ENCODE measurements at regions not wholly inside any gene's neighbourhood (a gene's known extent, or its start where the extent isn't known, plus 50 kb on each side); places are given as distances from the start of the nearest gene placed in this dataset.
A peak's percentile ranks its signal among the peaks of the same experiment; 100 is the strongest.

DNA sequence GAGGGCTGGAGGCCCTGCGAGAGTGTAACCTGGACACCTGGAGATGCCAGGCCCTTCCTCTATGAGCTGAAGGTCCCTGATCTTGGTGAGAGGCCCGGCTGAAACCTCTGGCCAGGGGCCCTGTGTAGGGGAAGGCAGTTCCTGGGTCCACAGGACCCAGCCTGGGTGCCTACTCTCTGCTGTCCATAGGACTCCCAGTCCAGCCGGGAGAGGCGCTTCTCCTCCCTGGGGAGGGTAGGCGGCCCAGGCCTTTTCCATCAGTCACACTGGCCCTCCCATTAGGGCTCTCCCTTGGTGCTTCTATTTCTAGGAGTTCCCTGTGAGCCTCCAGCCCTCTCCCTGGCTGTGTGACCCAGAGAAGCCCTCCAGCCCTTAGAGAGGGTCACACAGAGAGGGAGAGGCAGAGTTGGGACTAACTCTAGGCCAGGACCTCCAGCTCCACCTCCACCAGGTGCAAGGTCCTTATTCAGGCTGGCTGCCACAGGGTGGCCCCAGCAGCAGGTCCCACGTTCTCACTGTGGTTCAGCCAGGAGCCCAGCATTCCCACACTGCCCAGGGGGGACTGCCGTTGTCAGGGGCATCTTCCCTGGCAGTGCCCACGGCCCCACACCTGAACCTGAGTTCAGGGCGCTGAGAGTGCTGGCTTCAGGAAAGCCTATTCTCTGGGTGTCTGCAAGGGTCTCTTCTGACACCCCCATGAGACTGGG is 146.8 kb downstream of the SMAD6 start:
- DNase-seq (ENCODE audit: low read depth in 2 of 2): no peak

DNA sequence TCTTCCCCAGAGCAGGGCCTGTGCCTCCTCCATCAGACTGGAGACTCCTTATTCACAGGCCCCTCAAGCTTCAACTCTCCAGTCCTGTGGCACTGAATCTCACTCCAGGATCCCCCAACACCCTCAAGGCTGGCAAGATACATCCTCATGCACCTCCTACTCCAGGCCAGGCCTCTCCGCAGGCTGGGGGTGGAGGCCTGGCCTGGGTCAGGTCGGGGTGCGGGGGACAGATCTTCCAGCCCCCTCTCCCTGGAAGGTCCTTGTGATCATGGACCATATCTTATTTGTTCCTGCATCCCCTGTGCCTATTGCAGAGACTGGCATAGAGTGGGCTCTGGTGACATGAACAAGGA is 147.3 kb downstream of the SMAD6 start:
- no peak for DNase-seq (ENCODE audit: low read depth in 2 of 2)

DNA sequence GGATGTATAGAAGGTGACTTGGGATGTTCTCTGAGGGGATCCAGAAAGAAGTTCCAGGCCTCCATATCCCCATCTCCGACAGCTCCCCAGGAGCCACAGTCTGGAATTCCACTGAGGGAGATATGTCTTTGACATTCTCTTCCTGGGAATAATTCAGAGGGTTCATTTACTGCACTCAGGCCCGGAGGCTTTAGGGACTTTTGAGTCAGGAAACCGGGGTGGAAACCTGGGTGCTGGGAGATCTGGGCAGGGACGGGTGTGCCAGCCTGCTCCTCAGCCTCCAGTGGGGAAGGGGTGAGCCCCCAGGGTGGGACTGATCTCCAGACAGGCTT is 147.7 kb downstream of the SMAD6 start:
- no peak for DNase-seq (ENCODE audit: low read depth in 2 of 2)

DNA sequence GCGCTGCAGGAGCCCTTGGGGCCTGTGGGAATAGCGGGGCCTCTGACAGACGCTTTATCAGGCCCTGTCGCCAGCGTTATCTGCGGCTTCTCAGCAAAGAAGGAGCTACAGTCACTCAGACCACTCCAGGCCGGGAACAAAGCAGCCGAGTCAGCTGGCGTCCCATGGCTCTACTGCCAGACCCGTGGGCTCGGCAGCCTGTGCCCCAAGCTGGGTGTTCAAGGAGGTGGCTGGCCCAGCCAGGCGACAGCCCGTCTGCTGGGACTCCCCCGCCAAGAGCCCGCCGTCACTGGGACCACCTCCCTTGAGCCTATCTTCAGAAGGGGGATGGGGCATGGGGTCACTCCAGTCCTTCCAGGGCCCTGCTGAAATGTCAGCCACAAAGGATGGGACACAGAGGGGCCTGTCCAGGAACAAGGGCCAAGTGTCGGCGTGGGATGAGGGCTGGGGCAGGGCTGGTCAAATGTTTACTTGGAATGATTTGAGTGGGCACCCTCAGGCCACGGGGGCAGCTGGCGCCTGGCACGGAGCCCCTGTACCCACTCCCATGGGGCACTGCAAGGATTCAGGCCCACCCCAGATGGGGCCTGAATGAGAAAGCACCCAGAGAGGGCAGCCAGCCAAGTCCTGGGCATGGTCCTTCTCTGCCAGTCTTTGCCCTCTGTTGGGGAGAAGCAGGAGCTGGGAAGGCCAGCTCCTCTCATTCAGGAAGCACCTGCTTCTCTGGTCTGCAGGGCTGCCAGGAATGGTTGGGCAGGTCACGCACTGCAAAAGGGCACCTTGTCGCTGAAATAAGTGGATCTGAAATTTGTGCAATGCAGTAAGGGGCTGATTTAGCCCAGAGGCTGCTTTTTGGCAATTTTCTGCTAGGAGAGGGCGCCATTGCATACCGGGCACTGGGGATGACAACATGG is 148.3 kb downstream of the SMAD6 start:
- no peak for DNase-seq (ENCODE audit: low read depth in 2 of 2)

DNA sequence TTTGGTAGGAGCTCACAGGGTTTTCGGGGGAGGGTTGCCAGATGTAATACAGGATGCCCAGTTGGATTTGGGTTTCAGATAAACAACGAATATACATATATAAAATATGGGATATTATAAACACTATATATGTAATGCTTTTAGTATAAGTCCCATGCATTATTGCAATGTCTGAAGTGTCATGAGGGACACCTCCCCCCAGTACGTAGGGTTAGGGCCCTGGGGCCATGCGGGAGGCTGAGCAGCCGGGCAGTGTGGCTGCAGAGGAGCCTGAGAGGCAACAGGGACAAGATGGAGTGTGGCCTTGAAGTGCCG is 148.9 kb downstream of the SMAD6 start:
- DNase-seq (ENCODE audit: low read depth in 2 of 2): no peak

DNA sequence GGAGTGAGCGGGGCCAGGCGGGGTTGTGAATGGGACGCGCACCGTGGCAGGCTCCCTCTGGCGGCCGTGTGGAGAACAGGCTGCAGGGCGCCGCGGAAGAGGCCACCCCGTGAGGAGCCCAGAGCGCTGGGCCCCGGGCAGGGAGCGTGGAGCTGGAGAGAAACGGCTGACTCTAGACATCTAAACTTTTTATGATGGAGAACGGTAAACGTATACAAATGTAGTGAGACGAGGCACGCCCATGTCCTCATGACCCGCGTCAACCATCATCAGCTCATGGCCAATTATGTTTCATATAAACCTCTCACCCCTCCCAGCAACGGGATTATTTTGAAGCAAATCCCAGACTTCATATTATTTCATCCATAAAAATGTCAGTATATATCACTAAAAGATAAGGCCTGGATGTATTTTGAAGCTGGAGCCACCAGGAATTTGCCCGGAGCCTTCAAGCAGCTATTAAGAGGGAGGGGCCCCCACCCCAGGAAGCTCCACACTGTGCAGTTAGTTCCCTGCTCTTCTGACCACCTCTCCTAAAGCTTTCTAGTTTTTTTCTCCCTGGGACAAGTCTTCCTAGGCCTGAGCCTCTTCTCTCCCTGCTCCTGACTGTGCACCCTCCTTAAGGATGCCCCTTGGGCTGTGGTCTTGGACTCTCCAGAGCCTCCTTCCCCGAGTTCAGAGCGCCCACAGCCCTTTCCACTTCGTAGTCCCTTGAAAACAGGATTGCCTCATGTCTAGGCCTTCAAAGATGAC is 149.5 kb downstream of the SMAD6 start:
- peak; percentile 61 to 75 for DNase-seq (ENCODE audit: low read depth in 2 of 2)

DNA sequence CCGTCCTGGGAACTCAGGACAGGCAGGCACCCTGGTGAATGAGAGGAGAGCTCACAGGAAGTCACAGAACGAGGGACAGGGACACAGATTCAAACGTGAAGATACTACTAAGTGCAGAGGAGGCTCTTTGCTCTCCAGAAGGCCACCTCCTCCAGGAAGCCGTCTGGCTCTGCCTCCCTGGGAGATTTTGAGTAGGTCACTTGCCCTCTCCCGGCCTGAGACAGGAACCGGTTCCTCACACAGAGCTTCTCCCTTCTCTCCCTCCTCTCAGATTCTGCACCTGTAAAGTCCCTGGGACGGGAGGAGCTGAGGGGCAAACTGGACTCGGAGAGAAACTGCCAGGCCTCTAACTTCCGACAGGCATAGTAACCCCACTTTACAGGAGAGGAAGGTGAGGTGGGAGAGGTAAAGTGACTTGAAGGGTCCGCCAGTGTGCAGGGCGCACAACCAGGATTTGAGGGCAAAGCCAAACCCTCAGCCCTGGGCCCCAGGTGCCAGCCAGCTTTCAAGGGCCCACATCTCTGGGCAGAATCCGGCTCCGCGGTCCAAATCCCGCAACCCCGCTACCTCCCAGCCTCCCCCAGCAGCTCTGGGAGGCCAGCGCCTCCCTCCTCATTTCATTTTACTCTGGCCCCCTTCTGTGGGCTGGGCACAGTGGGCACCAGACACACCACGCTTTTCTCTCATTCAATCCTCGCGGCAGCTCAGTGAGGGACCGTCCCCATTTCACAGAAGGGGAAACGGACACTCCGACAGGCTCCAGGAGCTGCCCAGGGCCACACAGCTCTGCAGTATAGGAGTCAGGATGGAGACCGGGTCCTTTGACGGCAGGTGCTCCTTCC is 150.2 kb downstream of the SMAD6 start:
- DNase-seq (ENCODE audit: low read depth in 2 of 2): no peak

DNA sequence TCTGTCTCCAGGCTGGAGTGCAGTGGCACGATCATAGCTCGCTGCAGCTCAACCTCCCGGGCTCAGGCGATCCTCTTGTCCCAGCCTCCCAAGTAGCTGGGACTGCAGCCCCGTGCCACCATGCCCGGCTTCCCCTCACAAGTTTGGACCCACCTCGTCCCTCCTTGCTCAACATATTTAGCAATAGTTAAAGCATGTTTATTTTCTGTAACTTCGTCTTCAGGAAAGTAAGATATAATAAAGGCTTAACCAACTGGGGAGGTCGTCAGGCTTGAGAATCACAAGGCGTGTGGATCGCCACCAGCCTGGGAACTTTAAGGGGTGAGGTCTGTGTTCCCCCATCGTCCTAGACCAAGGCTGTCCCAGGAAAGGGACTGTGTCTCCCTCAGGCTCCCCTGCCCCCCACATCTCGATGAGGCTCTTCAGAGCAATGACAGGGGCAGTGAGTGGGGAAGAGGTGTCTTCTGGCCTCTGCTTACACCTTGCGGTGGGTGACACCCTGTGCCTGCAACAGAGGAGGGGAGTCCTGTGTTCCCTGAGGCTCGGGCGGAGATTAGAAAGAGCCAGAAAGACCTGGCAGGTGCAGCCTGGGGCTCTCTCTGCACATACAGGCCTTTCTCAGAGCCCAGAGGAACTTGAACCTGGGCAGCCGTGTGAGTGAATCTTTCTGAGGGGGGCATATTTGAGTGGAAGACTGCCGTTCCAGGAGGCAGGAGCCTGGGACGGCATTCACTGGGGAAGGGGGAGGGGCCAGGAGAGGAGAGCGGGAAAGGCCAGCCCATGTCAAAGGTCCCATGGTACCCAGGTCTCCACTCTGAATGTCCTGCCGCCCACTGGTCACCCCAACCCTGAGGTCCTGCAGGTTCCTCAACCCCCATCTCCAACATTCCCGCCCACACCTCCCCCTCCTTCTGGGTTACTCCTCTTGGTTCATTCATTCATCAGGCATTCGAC is 152.3 kb downstream of the SMAD6 start:
- no peak for DNase-seq (ENCODE audit: low read depth in 2 of 2)

DNA sequence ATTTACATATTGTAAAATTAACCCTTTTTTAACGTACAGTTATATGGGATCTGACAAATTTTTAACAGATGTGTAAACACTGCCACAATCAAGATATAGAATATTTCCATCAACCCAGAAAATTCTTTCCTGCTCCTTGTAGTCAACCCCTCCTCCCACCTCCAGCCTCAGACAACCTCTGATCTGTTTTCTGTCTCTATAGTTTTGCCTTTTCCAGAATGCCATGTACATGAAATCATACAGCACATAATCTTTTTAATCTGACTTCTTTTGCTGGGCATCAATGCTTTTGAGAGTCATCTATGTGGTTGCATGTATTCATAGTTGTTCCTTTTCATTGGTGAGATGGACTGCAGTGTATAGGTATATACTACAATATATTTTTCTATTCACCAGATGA is 153.0 kb downstream of the SMAD6 start:
- no peak for DNase-seq (ENCODE audit: low read depth in 2 of 2)

DNA sequence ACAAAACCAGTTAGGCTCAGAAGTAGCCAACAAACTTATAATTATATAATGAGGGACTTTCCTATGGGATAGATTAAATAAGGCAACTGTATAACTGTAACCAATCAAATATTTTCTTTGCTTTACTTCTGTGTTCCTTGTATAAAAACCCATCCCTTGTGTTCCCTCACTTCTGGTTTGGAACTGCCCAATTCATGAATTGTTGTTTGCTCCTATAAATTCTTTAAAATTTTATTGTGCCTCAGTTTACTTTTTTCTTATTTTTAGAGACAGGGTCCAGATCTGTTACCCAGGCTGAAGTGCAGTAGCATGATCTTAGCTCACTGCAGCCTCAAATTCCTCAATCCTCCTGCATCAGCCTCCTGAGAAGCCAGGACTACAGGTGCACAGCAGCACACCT is 155.7 kb downstream of the SMAD6 start:
- no peak for DNase-seq (ENCODE audit: low read depth in 2 of 2)

DNA sequence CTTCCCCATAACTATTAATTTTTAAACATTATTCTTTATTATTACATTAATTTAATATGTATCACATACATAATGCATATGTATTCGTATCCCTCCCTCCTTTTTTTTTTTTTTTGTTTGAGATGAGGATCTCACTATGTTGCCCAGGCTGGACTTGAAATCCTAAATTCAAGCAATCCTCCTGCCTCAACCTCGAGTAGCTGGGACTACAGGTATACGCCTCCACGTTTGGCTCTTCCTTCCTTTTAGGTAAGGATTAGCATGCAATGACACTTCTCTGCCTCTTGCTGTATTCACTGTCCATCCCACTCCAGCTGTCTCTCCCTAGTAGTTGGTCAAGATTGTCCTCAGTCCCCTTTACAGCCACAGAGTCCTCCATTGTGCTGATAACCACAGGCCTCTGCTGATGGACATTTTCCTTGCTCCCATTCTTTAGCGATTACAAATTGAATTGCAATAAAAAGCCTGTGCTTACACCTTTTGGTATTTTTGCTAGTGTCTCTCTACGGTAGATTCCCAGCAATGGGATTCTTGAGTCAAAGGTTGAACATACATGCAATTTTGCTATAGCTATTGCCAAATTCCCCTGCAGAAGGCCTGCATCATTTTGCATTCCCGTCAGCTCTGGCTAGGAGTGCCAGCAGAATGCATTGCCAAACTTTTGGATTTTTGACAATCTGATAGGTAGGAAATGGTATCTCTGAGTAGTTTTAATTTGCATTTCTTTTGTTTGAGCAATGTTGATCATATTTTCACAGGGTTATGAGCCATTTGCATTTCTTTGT is 156.6 kb downstream of the SMAD6 start:
- no peak for DNase-seq (ENCODE audit: low read depth in 2 of 2)

DNA sequence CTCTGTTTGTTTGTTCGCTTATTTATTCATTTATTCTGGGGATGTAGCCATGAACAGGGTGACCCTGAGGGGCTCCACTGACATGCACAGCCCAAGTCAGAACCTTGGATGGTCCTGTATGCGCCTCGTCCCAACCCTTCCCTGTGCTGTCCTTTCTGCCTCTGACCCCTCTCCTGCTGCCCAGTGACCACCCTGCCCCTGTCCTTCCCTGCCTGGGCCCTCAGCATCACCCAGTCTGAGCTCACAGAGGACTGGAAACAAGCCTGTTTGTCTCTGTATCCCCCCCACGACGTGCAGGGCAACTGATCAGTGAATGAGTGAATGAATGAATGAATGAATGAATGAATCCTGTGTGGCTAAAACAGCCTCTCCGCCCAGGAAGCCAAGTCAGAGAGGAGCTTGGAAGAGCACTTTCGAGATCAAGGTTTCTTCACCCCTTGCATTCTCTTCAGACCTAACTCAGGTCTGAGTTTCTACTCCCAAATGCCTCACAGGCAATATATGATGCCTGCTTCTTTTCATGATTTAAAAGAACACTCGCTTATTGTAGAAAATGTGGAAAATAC is 157.7 kb downstream of the SMAD6 start:
- no peak for DNase-seq (ENCODE audit: low read depth in 2 of 2)

DNA sequence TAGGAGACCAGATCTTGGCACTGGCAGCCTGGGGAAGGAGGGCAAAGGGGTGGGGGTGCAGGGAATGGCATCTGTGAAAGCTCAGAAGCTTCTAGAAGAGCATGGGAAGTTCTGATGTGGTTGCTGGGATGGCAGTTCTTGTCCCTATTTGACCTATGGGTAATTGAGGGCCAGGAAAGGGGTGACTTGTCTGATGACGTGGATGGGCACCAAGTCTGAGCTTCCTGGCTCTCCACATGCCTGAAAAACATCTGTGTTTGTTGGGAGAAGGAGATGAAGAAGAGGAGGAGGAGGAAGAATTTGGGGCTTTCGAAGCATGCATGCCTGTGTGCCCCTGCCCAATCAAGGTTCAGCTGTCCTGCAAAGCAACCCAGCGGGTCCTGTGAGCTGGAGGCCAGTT is 158.8 kb downstream of the SMAD6 start:
- DNase-seq (ENCODE audit: low read depth in 2 of 2): no peak

DNA sequence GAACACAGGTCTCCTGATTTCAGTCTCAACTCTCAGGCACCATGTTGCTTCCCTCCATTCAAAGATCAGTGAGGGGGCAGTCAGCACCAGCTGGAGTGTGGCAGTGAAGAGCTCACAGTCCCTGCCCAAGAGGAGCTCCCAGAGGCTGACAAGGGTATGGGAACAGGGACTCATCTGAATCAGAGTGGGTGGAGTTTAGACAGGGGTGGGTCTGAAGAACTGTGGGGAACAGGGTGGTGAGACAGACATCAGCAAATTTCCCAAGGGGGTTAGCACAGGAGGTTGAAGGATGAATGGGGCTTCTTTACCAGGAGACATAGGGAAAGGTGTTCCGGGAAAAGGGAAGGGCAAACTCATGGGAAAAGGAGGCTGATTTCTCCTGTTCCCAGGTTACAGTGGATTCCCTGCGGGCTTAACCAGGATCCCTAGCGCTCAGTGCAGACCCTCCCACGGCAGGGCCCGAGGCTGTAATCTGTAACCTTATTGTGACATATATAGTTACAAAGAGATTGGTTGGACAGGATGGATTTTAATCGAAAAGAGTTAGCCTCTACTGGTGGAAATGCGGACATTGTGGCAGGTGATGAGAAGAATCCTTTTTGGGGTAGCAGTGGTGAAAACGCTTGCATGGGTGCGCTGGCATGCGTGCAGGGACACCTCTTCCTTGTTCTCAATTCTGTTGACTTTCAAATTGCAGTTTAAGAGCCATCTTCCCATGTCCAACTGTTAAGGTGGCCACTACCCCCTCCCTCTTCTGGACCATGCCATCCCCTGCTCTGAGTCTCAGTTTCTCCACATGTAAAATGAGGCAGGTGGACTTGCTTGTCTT is 160.3 kb downstream of the SMAD6 start:
- DNase-seq (ENCODE audit: low read depth in 2 of 2): no peak

DNA sequence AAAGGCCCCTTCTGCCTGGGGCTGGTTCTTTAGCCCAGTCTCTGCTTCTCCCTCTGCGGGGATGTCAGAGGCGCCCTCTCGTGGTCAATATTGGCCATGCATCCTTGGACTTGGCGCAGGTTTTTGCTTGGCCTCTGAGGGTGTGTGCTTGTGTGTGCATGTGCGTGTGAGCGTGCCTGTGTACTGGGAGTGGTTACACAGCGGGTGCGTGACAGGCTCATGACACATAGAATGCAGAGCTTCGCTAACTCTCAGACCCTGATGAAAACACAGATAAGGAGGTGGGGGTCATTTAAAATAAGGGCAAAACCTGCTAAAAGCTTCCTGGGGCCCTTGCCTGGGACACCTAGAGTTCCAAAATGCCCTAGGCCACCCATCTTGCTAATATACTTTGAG is 160.9 kb downstream of the SMAD6 start:
- DNase-seq (ENCODE audit: low read depth in 2 of 2): peak; percentile 43 to 79

DNA sequence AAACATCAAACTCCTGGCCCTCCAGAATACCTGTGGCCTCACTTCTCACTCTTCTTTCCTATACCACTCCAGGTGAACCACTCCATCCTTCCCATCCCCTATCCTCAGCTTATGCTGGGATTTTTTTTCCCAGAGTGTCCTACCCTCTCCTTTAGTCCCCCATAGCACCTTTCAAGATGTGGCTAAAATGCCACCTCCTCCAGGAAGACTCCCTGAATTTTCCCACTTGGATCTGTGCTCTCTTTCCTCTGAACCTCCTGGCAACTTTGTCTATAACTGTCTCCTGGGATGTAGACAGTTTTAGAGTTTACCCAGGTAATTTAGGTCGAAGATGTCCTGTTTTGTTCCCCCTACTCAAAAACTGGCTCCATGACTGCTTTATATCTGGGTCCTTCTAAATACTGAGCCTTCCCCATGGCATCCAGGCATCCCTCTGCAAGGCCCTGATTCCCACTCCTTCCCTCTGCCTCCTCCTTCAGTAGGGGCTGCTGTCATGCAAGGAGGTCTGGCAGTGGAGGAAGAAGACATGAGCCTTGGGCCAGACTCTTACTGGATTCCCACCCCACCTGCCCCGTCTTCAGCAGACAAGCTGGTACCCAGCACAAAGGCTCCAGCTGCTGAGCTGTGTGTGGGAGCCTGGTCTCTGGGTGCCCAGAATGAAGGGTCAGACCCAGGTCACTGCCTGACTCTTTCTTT is 161.5 kb downstream of the SMAD6 start:
- DNase-seq (ENCODE audit: low read depth in 2 of 2): no peak

DNA sequence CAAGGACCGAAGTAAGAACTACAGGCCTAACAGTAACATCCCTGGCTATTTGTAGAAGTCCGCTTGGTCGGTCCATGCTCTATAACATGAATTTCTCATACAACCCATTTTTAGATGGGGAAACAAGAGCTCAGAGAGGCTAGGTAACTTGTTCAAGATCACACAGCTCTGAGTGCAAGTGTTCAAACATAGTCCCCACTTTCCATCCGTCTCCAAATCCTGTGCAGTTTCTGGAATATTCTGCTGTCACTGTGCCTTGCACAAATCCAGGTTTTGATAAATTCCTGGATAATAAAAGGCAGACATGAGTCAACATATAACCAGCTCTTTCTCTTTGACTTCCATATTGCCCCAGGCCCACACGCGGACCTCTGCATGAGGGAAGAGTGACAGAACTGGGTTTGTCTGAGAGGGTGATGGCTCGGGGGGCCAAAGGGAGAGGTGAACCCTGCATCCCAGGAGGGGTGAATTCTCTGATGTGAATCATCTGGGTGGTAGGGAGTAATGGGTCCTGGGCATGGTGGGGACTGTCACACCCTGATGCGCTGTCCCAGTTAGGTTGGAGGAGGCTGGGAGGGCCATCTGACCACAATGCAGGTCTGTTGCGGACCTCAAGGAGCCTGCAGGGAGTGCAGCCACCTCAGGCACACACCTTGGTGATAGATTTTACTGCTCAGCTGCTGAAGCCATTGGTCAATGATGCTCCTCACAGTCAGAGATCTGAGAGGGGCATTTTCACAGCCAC is 162.2 kb downstream of the SMAD6 start:
- DNase-seq (ENCODE audit: low read depth in 2 of 2): no peak
